K562 (cell line): ENCODE measurements at regions not wholly inside any gene's neighbourhood (a gene's known extent, or its start where the extent isn't known, plus 50 kb on each side); places are given as distances from the start of the nearest gene placed in this dataset.

Source experiments
- CTCF ChIP-seq, 3 experiments: IDR thresholded peaks in 2 of 3; conservative IDR thresholded peaks in 1 of 3; 2 replicates each; pipeline ENCODE4 v1.5.1; 2011 to 2012; ENCODE audit warnings: low read length in 3 of 3, mild to moderate bottlenecking in 3 of 3, control low read depth in 2 of 3, improper control_type of control experiment in 1 of 3, inconsistent platforms in 1 of 3, low read depth in 1 of 3, mixed read lengths in 1 of 3, moderate library complexity in 1 of 3; ENCODE audit not compliant: insufficient read depth in 2 of 3
- ELF4 ChIP-seq: fragments of 450-650 bp; formaldehyde crosslinking; IDR thresholded peaks from 2 replicates; pipeline ENCODE4 v1.4.0; 2022; ENCODE audit warnings: missing genetic modification characterization
- FOXA3 ChIP-seq, 2 experiments: fragments of 450-650 bp in 1 of 2; sonication (generic) in 1 of 2; formaldehyde crosslinking; IDR thresholded peaks in 1 of 2; conservative IDR thresholded peaks in 1 of 2; 2 replicates each; pipeline versions ENCODE4 v1.4.0 to v1.8.0; 2020 to 2022; ENCODE audit warnings: mild to moderate bottlenecking in 2 of 2, missing genetic modification reagents in 1 of 2
- IRF2 ChIP-seq: sonication (generic); formaldehyde crosslinking; IDR thresholded peaks from 2 replicates; pipeline ENCODE4 v1.8.1; 2022; ENCODE audit warnings: mild to moderate bottlenecking, missing genetic modification reagents
- NKRF ChIP-seq: fragments of 450-650 bp; IDR thresholded peaks from 2 replicates; pipeline ENCODE4 v1.6.1; 2016; ENCODE audit warnings: borderline replicate concordance
- PHF8 ChIP-seq: fragments of 200-600 bp; sonication (generic); IDR thresholded peaks from 2 replicates; pipeline ENCODE4 v1.6.1; 2012; ENCODE audit warnings: mixed run types, mild to moderate bottlenecking, inconsistent platforms, low read length, moderate library complexity, borderline replicate concordance
- POLR2A ChIP-seq: fragments of 450-650 bp; conservative IDR thresholded peaks from 2 replicates; pipeline ENCODE4 v1.6.1; 2016
- POLR2AphosphoS5 ChIP-seq: IDR thresholded peaks from 2 replicates; pipeline ENCODE4 v1.6.1; 2011; ENCODE audit warnings: mild to moderate bottlenecking, low read depth, low read length, moderate library complexity; ENCODE audit not compliant: control insufficient read depth, insufficient read depth
- ZC3H11A ChIP-seq: IDR thresholded peaks from 2 replicates; pipeline ENCODE4 v1.6.1; 2012; ENCODE audit warnings: low read depth, low read length, improper control_type of control experiment
- ZNF184 ChIP-seq: sonication (generic); formaldehyde crosslinking; IDR thresholded peaks from 2 replicates; pipeline ENCODE4 v1.5.0; 2020; ENCODE audit warnings: missing genetic modification reagents
- TF ChIP-seq, protein P1 (sequence below), 2 experiments: fragments of 450-650 bp; formaldehyde crosslinking in 1 of 2; IDR thresholded peaks; 2 replicates each; pipeline versions ENCODE4 v1.4.0 to v1.6.1; 2014 to 2020; ENCODE audit warnings: mild to moderate bottlenecking in 2 of 2, borderline replicate concordance in 1 of 2, low read depth in 1 of 2

GRCh38 chr20:57928181-57928967 is 218.6 kb upstream of the PMEPA1 start:
- TF ChIP-seq CTCF (IDR thresholded peaks at IDR 0.05 in 2 of 3, conservative IDR thresholded peaks at IDR 0.05 in 1 of 3; ENCODE audit: insufficient read depth in 2 of 3, low read depth in 1 of 3, low read length in 3 of 3) (no peak), FOXA3 (CRISPR knock-in tag; conservative IDR thresholded peaks at IDR 0.05 in 1 of 2, IDR thresholded peaks at IDR 0.05 in 1 of 2) (no peak), ELF4 (no peak), IRF2 (CRISPR knock-in tag) (no peak), ZNF184 (CRISPR knock-in tag) (no peak), POLR2AphosphoS5 (no peak), POLR2A (no peak), NKRF (no peak), ZC3H11A (no peak), PHF8 (no peak)
- TF ChIP-seq, protein P1, sequence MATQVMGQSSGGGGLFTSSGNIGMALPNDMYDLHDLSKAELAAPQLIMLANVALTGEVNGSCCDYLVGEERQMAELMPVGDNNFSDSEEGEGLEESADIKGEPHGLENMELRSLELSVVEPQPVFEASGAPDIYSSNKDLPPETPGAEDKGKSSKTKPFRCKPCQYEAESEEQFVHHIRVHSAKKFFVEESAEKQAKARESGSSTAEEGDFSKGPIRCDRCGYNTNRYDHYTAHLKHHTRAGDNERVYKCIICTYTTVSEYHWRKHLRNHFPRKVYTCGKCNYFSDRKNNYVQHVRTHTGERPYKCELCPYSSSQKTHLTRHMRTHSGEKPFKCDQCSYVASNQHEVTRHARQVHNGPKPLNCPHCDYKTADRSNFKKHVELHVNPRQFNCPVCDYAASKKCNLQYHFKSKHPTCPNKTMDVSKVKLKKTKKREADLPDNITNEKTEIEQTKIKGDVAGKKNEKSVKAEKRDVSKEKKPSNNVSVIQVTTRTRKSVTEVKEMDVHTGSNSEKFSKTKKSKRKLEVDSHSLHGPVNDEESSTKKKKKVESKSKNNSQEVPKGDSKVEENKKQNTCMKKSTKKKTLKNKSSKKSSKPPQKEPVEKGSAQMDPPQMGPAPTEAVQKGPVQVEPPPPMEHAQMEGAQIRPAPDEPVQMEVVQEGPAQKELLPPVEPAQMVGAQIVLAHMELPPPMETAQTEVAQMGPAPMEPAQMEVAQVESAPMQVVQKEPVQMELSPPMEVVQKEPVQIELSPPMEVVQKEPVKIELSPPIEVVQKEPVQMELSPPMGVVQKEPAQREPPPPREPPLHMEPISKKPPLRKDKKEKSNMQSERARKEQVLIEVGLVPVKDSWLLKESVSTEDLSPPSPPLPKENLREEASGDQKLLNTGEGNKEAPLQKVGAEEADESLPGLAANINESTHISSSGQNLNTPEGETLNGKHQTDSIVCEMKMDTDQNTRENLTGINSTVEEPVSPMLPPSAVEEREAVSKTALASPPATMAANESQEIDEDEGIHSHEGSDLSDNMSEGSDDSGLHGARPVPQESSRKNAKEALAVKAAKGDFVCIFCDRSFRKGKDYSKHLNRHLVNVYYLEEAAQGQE (IDR thresholded peaks at IDR 0.05; ENCODE audit: borderline replicate concordance): no peak
- TF ChIP-seq, protein P1 (CRISPR knock-in tag; IDR thresholded peaks at IDR 0.05; ENCODE audit: low read depth): no peak
